Endothelial cell (in vitro differentiated cells): ENCODE measurements at regions not wholly inside any gene's neighbourhood (a gene's known extent, or its start where the extent isn't known, plus 50 kb on each side); places are given as distances from the start of the nearest gene placed in this dataset.

Source experiments
- DNase-seq: peaks from one replicate; pipeline ENCODE4 v3.0.0; 2021; ENCODE audit warnings: low spot score
- H3K27ac Mint-ChIP-seq: one replicate; pipeline ENCODE4 v1.8.0; 2021; ENCODE audit warnings: mixed read lengths, inconsistent platforms; ENCODE audit not compliant: unreplicated experiment
- H3K27me3 Mint-ChIP-seq: one replicate; pipeline ENCODE4 v1.8.0; 2021; ENCODE audit warnings: mild to moderate bottlenecking, moderate library complexity, mixed read lengths, inconsistent platforms; ENCODE audit not compliant: unreplicated experiment
- H3K36me3 Mint-ChIP-seq: one replicate; pipeline ENCODE4 v1.8.0; 2021; ENCODE audit warnings: mild to moderate bottlenecking, low read depth, mixed read lengths, inconsistent platforms; ENCODE audit not compliant: unreplicated experiment
- H3K4me1 Mint-ChIP-seq: one replicate; pipeline ENCODE4 v1.8.0; 2021; ENCODE audit warnings: mild to moderate bottlenecking, mixed read lengths, inconsistent platforms; ENCODE audit not compliant: unreplicated experiment
- H3K4me3 Mint-ChIP-seq: one replicate; pipeline ENCODE4 v1.8.0; 2021; ENCODE audit warnings: mild to moderate bottlenecking, mixed read lengths, inconsistent platforms; ENCODE audit not compliant: unreplicated experiment
- H3K9me3 Mint-ChIP-seq: one replicate; pipeline ENCODE4 v1.8.0; 2021; ENCODE audit warnings: mixed read lengths, inconsistent platforms; ENCODE audit not compliant: unreplicated experiment
- TF ChIP-seq, protein P1 (sequence below): fragments of 200-600 bp; sonication (generic); IDR thresholded peaks from one replicate; pipeline ENCODE4 v1.5.0; 2021; ENCODE audit warnings: antibody characterized with exemption; ENCODE audit not compliant: unreplicated experiment

GRCh38 chr9:126093771-126094170 lies 232.9 kb upstream of the MVB12B start:
- H3K27me3 Mint-ChIP-seq, result peaks cover 6% of the 10 kb centered on the region
- no peak overlapping the region for H3K27ac Mint-ChIP-seq
- no peak for DNase-seq
- H3K4me3 Mint-ChIP-seq, result no peak overlapping the region
- H3K36me3 Mint-ChIP-seq, result no peaks in the 10 kb centered on the region
- no peaks in the 10 kb centered on the region for H3K4me1 Mint-ChIP-seq
- TF ChIP-seq, protein P1, sequence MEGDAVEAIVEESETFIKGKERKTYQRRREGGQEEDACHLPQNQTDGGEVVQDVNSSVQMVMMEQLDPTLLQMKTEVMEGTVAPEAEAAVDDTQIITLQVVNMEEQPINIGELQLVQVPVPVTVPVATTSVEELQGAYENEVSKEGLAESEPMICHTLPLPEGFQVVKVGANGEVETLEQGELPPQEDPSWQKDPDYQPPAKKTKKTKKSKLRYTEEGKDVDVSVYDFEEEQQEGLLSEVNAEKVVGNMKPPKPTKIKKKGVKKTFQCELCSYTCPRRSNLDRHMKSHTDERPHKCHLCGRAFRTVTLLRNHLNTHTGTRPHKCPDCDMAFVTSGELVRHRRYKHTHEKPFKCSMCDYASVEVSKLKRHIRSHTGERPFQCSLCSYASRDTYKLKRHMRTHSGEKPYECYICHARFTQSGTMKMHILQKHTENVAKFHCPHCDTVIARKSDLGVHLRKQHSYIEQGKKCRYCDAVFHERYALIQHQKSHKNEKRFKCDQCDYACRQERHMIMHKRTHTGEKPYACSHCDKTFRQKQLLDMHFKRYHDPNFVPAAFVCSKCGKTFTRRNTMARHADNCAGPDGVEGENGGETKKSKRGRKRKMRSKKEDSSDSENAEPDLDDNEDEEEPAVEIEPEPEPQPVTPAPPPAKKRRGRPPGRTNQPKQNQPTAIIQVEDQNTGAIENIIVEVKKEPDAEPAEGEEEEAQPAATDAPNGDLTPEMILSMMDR, result no peak
- H3K9me3 Mint-ChIP-seq, result no peaks in the 10 kb centered on the region

GRCh38 chr9:126095546-126096190 lies 231.0 kb upstream of the MVB12B start:
- no peaks in the 10 kb centered on the region for H3K36me3 Mint-ChIP-seq
- H3K27ac Mint-ChIP-seq, result no peak overlapping the region
- H3K27me3 Mint-ChIP-seq, result peaks cover 6% of the 10 kb centered on the region

DNA sequence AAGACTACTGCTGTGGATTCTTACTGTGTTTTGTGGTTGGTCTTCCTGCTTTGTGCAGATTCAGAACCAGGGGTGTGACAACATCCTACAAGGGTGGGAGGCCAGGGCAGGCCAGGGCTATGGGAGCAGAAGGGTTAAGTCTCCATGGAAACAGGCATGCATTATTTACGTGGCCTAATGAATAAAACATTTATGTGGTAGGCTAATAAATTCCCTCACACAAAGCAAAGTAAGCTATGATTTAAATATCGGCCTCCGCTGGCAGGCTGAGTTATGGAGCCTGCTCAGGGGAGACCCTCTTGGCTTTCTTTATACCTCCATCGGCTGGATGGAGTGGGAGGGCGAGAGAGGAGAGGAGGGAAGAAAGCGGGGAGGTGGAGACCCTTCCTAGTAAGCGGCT lies 230.3 kb upstream of the MVB12B start:
- H3K4me3 Mint-ChIP-seq, result no peak overlapping the region
- H3K27me3 Mint-ChIP-seq, result peaks cover 6% of the 10 kb centered on the region
- H3K36me3 Mint-ChIP-seq, result no peaks in the 10 kb centered on the region
- no peaks in the 10 kb centered on the region for H3K4me1 Mint-ChIP-seq
- TF ChIP-seq, protein P1, result no peak
- H3K9me3 Mint-ChIP-seq, result no peaks in the 10 kb centered on the region
- DNase-seq, result no peak
- no peak overlapping the region for H3K27ac Mint-ChIP-seq

More at GRCh38 chr9:126095546-126096190, 231.0 kb upstream of the MVB12B start:
- H3K4me3 Mint-ChIP-seq, result no peak overlapping the region
- DNase-seq, result no peak
- TF ChIP-seq, protein P1, result no peak
- H3K4me1 Mint-ChIP-seq, result no peaks in the 10 kb centered on the region
- no peaks in the 10 kb centered on the region for H3K9me3 Mint-ChIP-seq

DNA sequence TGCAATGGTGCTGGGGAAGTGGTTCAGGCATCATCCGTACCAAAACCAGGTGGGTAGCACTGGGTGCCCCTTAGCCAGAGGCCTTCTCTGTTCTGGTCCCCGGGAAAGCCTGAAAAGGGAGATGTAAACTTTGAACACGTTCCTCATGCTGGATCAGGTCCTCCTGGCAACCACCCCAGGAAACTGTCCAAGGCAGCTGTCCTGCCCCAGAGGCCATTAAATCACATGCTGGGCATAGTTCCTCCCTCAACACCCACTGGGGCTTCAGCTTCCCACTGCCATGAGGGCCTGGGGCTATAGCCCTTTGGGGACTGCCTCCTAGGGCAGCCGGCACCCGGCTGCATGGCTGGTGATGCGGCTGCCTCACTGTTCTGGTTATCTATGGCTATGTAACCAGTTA lies 228.9 kb upstream of the MVB12B start:
- no peak for DNase-seq
- no peaks in the 10 kb centered on the region for H3K4me1 Mint-ChIP-seq
- H3K27me3 Mint-ChIP-seq, result peaks cover 1% of the 10 kb centered on the region
- no peak overlapping the region for H3K4me3 Mint-ChIP-seq
- no peaks in the 10 kb centered on the region for H3K36me3 Mint-ChIP-seq
- TF ChIP-seq, protein P1, result no peak
- H3K9me3 Mint-ChIP-seq, result no peaks in the 10 kb centered on the region
- H3K27ac Mint-ChIP-seq, result no peak overlapping the region

DNA sequence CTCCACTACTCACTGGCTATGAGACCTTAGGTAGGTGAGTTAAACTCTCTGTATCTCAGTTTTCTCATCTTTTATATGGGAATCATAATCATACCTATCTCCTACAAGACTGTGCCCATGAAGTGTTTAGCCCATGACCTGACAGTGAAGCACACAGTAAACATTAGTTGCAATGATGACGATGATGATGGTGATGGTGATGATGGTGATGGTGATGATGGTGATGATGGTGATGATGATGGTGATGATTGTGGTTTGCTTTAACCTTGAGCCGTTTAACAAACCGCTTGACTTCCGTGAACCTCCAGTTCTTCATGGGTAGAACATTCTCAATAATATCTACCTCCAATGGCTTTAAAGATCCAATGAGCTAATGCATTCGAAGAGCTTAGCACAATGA lies 220.2 kb upstream of the MVB12B start:
- H3K27me3 Mint-ChIP-seq, result peaks cover 2% of the 10 kb centered on the region
- H3K9me3 Mint-ChIP-seq, result no peaks in the 10 kb centered on the region
- H3K36me3 Mint-ChIP-seq, result no peaks in the 10 kb centered on the region
- DNase-seq, result no peak
- H3K4me3 Mint-ChIP-seq, result no peak overlapping the region
- peaks cover 3% of the 10 kb centered on the region for H3K4me1 Mint-ChIP-seq
- TF ChIP-seq, protein P1, result no peak
- H3K27ac Mint-ChIP-seq, result no peak overlapping the region
